ENCODE measurements at regions not wholly inside any gene's neighbourhood (a gene's known extent, or its start where the extent isn't known, plus 50 kb on each side); places are given as distances from the start of the nearest gene placed in this dataset.

GRCh38 chr13:50511877-50512341, 331.6 kb downstream of the DLEU7 start:
- Histone ChIP-seq H3K4ac (ENCODE audit: low read depth, low read length) (no peak overlapping the region), H4K91ac (ENCODE audit: insufficient read length, low read depth, low read length) (no peak overlapping the region), H3K79me2 (ENCODE audit: insufficient read depth, low read length) (no peaks in the 10 kb centered on the region), H2BK5ac (ENCODE audit: insufficient read length, low read length) (no peak overlapping the region), H4K20me1 (ENCODE audit: control insufficient read depth, insufficient read depth, insufficient read length) (no peaks in the 10 kb centered on the region), H2AK5ac (ENCODE audit: insufficient read length, low read length) (no peak overlapping the region), H3K27me3 (ENCODE audit: insufficient read depth, low read length) (no peaks in the 10 kb centered on the region), H3K18ac (ENCODE audit: insufficient read length, low read depth, low read length) (no peak overlapping the region), H3K14ac (ENCODE audit: insufficient read depth, low read length) (no peak overlapping the region), H2BK120ac (ENCODE audit: low read depth, low read length, poor library complexity, severe bottlenecking) (no peak overlapping the region), H3K4me1 (ENCODE audit: insufficient read depth, low read length) (no peaks in the 10 kb centered on the region), H3K9ac (ENCODE audit: extremely low read depth, insufficient read length, low read length) (no peak overlapping the region), H3K79me1 (ENCODE audit: insufficient read depth, low read depth, low read length, poor library complexity, severe bottlenecking) (no peaks in the 10 kb centered on the region), H3K56ac (ENCODE audit: insufficient read length, low read depth, low read length) (no peak overlapping the region), H4K8ac (replicated peaks; ENCODE audit: insufficient read length, low read depth, low read length) (no peak overlapping the region), H3K23me2 (ENCODE audit: insufficient read length, low read depth, low read length, poor library complexity, severe bottlenecking) (no peaks in the 10 kb centered on the region), H2BK12ac (ENCODE audit: insufficient read length, low read depth, low read length) (no peak overlapping the region), H2BK15ac (ENCODE audit: low read depth, low read length) (no peak overlapping the region), H3T11ph (ENCODE audit: low read length) (no peak overlapping the region), H3K23ac (ENCODE audit: insufficient read length, low read depth, low read length) (no peak overlapping the region), H4K5ac (ENCODE audit: insufficient read length, low read depth, low read length) (no peak overlapping the region), H3K9me3 (ENCODE audit: control insufficient read depth, low read depth, low read length) (no peaks in the 10 kb centered on the region), H2AFZ (ENCODE audit: low read length) (no peak overlapping the region), H2BK20ac (ENCODE audit: low read depth, low read length, poor library complexity, severe bottlenecking) (no peak overlapping the region), H3K27ac (ENCODE audit: insufficient read length, low read depth, low read length) (no peak overlapping the region), H3K4me2 (ENCODE audit: insufficient read depth, insufficient read length, low read length) (no peak overlapping the region)
- Mint-ChIP-seq H3K4me3 (no peak overlapping the region), H3K27me3 (ENCODE audit: low read depth) (no peaks in the 10 kb centered on the region; the same call in 1 of the 2 replicates), H3K36me3 (ENCODE audit: insufficient read depth in 1 of 3, low read depth in 3 of 3) (peaks cover 11 to 17% (median 13%) of the 10 kb centered on the region in 3 experiments), H3K4me1 (no peaks in the 10 kb centered on the region), H3K9me3 (peaks cover 18 to 19% of the 10 kb centered on the region in 2 experiments), H3K27ac (no peak overlapping the region)
- no peak for TF ChIP-seq CTCF (conservative IDR thresholded peaks at IDR 0.05)
- no peak for DNase-seq
- WGBS (ENCODE audit: extremely low coverage, insufficient read length, low lambda C conversion rate), result no CpG with 5 or more reads among the region's 4 CpGs

Data from H9 (cell line).